NCI-H524 treated with DMSO at 0.1 percent for 48 hours (cell line): ENCODE measurements at regions not wholly inside any gene's neighbourhood (a gene's known extent, or its start where the extent isn't known, plus 50 kb on each side); places are given as distances from the start of the nearest gene placed in this dataset.
A peak's percentile ranks its signal among the peaks of the same experiment; 100 is the strongest.
"Not testable (repeated sequence)": the region's sequence is repeated elsewhere in the genome, so short reads cannot be mapped to it uniquely, and the experiment has no call there.

Experiments used
- DNase-seq: peaks from one replicate; lab custom pipeline; 2025; lab: John Stamatoyannopoulos, UW

GRCh38 chr4:134879019-134879418 lies 677.4 kb upstream of the PABPC4L start:
- DNase-seq, result no peak

DNA sequence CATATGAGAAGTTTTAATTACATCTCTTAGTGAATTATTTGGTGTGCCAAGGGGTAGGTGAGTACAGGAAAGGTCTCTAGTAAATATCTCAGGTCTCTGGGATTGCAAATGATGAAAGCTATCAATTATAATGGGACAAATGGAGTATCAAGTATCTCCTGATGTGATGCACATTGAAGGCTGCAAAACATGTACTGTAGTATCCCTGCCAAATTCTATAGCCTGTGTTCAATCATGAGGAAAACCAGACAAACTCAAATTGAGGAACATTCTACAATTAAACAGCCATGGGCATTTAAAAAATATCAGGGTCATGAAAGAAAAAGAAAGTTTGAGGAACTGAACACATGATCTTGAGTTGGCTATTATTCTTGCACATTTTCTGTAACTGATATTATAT lies 665.4 kb upstream of the PABPC4L start:
- DNase-seq, result no peak

- DNase-seq, result no peak
Observed at GRCh38 chr4:134865675-134866074, 664.1 kb upstream of the PABPC4L start.

GRCh38 chr4:134862116-134862515 lies 660.5 kb upstream of the PABPC4L start:
- DNase-seq, result no peak

GRCh38 chr4:134848681-134849080 lies 647.1 kb upstream of the PABPC4L start:
- DNase-seq, result no peak

- not testable (repeated sequence) for DNase-seq
Observed at GRCh38 chr4:134830741-134831140, 629.2 kb upstream of the PABPC4L start.

GRCh38 chr4:134812611-134813010 lies 611.0 kb upstream of the PABPC4L start:
- no peak for DNase-seq

GRCh38 chr4:134807231-134807745 lies 605.7 kb upstream of the PABPC4L start:
- DNase-seq, result no peak

DNA sequence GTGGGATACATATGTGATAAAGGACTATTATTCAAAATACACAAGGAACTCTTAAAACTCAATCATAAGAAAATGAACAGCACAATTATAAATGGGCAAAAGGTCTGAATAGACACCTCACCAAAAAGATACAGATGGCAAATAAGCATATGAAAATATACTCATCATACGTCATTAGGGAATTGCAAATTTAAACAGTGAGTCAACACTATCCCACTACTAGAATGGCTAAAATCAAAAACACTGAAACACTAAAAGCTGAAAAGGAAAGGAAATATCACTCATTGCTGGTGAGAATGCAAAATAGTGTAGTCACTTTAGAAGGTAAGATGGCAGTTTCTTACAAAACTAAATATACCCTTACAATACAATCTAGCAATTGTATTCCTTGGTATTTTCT lies 597.0 kb upstream of the PABPC4L start:
- no peak for DNase-seq

DNA sequence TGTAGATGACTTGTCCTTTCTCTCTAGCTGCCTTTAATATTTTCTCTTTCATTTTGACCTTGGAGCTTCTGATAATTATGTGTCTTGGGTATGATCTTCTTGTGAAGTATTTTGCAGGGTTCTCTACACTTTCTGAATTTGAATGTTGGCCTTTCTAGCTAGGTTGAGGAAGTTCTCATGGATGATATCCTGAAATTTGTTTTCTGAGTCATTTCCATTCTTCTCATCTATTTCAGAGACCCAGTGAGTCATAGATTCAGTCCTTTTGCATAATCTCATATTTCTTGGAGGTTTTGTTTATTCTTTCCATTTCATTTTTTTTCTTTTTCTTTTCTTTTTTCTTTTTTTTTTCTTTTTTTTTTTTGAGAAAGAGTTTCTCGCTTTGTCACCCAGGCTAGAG lies 585.7 kb upstream of the PABPC4L start:
- DNase-seq, result no peak

DNA sequence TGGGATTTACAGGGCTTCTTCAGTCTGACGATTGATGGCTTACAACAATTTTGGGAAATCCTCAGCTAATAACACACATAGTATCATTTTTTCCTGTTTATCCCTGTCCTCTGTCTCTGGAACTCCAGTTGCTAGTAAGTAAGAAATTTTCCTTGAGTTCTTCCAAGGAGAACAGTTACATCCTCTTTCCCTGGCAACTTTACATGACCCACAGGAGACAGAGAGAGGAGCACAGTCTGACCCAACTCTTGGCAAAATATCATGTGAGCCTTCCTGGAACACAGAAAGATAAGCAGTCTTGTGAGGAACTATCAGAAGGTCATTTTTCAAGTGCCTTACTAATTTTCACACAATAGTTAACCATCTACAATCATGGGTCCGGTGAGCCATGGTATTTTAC lies 578.7 kb upstream of the PABPC4L start:
- DNase-seq, result no peak

DNA sequence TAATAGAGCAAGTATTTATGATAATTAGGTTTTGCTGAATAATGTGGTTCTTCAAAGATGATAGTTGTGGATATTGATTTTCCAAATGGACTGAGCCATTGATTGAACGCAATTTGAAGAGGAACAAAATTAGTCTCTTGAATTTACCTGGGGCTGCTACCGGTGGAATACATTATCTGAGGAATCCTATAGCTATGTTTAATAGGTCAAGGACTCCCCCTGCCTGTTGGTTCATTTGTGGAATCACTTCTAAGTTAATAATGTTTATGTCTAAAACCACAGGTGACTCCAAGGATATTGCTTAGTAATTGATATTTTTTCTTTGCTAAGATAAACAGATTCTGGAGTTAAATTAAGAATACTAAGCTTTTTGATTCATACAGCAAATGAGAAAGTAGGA lies 576.0 kb upstream of the PABPC4L start:
- no peak for DNase-seq

- DNase-seq, result no peak
Observed at GRCh38 chr4:134773497-134774000, 572.0 kb upstream of the PABPC4L start.

- DNase-seq, result no peak
Observed at GRCh38 chr4:134762053-134762452, 560.5 kb upstream of the PABPC4L start.

- DNase-seq, result no peak
Observed at GRCh38 chr4:134756421-134756820, 554.8 kb upstream of the PABPC4L start.

GRCh38 chr4:134754301-134755019 lies 552.9 kb upstream of the PABPC4L start:
- peak; percentile 6 for DNase-seq

- DNase-seq, result no peak
Observed at GRCh38 chr4:134753390-134753789, 551.8 kb upstream of the PABPC4L start.

DNA sequence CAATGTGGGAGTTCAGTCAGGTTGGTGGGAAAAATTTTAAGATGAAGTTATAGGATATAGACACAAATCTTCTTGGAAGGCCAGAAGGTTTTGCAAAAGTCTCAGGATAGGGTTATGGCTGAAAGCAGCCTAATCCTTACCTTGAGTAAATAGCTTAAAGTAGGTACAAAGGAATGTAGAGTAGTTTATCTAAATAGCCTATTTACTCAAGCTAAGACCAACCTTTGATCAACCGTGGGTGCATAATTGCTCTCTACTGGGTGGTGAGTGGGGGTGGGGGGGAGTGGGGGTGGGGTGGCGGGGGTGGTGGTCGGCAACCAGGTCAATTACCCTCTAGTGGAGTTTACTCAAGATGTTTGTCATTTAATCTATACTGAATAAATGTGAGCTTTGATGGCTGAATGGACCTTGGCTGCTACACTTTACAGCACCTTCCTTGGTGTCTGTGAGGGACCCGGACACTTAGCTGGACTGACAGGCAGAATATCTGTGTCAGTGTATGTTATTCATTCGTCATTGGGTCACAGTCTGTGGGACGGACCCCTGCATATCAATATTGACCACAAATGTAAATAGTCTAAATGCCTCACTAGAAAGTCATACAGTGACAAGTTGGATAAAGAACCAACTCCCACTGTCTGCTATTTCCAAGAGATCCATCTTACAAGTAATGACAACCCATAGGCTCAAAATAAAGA lies 545.7 kb upstream of the PABPC4L start:
- no peak for DNase-seq

DNA sequence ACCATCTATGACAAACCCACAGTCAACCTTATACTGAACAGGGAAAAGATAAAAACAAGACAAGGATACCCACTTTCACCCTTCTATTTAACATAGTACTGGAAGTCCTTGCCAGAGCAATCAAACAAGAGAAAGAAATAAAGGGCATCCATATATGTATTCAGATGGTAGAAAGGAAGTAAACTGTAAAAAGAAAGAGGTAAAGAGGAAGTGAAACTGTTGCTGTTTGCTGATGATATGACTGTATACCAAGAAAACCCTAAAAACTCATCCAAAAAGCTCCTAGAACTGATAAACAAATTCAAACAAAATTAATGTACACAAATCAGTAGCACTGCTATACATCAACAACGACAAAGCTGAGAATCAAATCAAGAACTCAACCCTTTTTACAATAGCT lies 538.7 kb upstream of the PABPC4L start:
- no peak for DNase-seq

- no peak for DNase-seq
Observed at GRCh38 chr4:134735901-134736300, 534.3 kb upstream of the PABPC4L start.

- DNase-seq, result no peak
Observed at GRCh38 chr4:134727696-134728095, 526.1 kb upstream of the PABPC4L start.

DNA sequence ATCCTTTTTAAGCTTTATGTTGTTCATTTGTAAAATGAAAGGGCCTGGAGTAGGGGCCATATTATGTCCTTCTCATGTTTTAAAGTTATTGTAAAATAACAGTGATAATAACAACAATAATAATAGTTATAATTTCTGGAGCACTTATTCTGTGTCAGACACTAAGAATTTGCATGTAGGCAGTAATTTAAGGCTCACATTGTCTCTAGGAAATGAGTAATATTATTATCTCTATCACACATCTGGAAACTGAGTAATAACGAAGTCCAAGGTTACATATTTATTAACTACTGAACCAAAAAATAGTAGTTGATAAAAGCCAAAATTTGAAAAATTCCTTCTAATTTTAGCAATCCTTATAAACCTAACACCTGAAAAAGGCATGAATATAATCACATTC lies 520.7 kb upstream of the PABPC4L start:
- DNase-seq, result no peak

- DNase-seq, result no peak
Observed at GRCh38 chr4:134720030-134720429, 518.4 kb upstream of the PABPC4L start.
